ENCODE measurements at regions not wholly inside any gene's neighbourhood (a gene's known extent, or its start where the extent isn't known, plus 50 kb on each side); places are given as distances from the start of the nearest gene placed in this dataset.
A peak's percentile ranks its signal among the peaks of the same experiment; 100 is the strongest.

GRCh38 chr6:44732243-44732642 is 344.7 kb downstream of the CDC5L start:
- H3K4me3 ChIP-seq (ENCODE audit: low read depth, low read length), result no peak overlapping the region
- ChIA-PET POLR2A (no interaction called here), CTCF (no interaction called here)
- TF ChIP-seq, protein P1, sequence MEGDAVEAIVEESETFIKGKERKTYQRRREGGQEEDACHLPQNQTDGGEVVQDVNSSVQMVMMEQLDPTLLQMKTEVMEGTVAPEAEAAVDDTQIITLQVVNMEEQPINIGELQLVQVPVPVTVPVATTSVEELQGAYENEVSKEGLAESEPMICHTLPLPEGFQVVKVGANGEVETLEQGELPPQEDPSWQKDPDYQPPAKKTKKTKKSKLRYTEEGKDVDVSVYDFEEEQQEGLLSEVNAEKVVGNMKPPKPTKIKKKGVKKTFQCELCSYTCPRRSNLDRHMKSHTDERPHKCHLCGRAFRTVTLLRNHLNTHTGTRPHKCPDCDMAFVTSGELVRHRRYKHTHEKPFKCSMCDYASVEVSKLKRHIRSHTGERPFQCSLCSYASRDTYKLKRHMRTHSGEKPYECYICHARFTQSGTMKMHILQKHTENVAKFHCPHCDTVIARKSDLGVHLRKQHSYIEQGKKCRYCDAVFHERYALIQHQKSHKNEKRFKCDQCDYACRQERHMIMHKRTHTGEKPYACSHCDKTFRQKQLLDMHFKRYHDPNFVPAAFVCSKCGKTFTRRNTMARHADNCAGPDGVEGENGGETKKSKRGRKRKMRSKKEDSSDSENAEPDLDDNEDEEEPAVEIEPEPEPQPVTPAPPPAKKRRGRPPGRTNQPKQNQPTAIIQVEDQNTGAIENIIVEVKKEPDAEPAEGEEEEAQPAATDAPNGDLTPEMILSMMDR (IDR thresholded peaks at IDR 0.05; ENCODE audit: insufficient read depth, low read length, missing control alignments), result no peak
- no peak for DNase-seq (ENCODE audit: low read depth, low spot score)

DNA sequence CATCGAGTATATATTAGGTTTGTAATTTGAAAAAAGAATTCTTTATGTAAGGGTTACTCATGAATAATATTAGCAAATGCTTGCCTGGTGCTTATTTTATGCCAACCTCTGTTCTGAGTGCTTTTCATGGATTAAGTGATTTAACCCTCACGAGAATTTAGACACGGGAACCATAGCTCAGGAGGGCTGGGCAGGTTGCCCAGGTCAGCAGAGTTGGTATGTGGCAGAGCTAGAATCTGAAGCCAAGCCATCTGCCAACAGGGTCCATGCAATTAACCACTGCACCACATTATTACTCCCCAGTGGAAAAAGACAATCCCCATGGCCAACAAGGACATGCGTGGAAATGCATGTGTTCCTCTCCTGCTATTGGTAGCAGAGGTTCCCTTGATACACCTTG is 345.6 kb downstream of the CDC5L start:
- no peak overlapping the region for H3K4me3 ChIP-seq (ENCODE audit: low read depth, low read length)
- TF ChIP-seq, protein P1 (IDR thresholded peaks at IDR 0.05; ENCODE audit: insufficient read depth, low read length, missing control alignments), result no peak
- ChIA-PET CTCF (no interaction called here), POLR2A (no interaction called here)
- no peak for DNase-seq (ENCODE audit: low read depth, low spot score)

GRCh38 chr6:44733868-44734267 is 346.4 kb downstream of the CDC5L start:
- DNase-seq (ENCODE audit: low read depth, low spot score), result no peak
- CTCF ChIA-PET, result no interaction called here
- TF ChIP-seq, protein P1 (IDR thresholded peaks at IDR 0.05; ENCODE audit: insufficient read depth, low read length, missing control alignments), result no peak
- no peak overlapping the region for H3K4me3 ChIP-seq (ENCODE audit: low read depth, low read length)
- POLR2A ChIA-PET, result no interaction called here

GRCh38 chr6:44734886-44735629 is 347.6 kb downstream of the CDC5L start:
- no peak for DNase-seq (ENCODE audit: low read depth, low spot score)
- H3K4me3 ChIP-seq (ENCODE audit: low read depth, low read length), result no peak overlapping the region
- ChIA-PET POLR2A (no interaction called here), CTCF (no interaction called here)
- TF ChIP-seq, protein P1 (IDR thresholded peaks at IDR 0.05; ENCODE audit: insufficient read depth, low read length, missing control alignments), result no peak

- ChIA-PET POLR2A (no interaction called here), CTCF (no interaction called here)
- DNase-seq (ENCODE audit: low read depth, low spot score), result peak; percentile 24
- TF ChIP-seq, protein P1 (IDR thresholded peaks at IDR 0.05; ENCODE audit: insufficient read depth, low read length, missing control alignments), result no peak
- H3K4me3 ChIP-seq (ENCODE audit: low read depth, low read length), result no peak overlapping the region
These were observed 348.1 kb downstream of the CDC5L start for GRCh38 chr6:44735630-44735963.

- no peak for DNase-seq (ENCODE audit: low read depth, low spot score)
- TF ChIP-seq, protein P1 (IDR thresholded peaks at IDR 0.05; ENCODE audit: insufficient read depth, low read length, missing control alignments), result no peak
- CTCF ChIA-PET, result no interaction called here
- POLR2A ChIA-PET, result no interaction called here
- H3K4me3 ChIP-seq (ENCODE audit: low read depth, low read length), result no peak overlapping the region
These were observed 349.8 kb downstream of the CDC5L start for GRCh38 chr6:44737341-44737740.

All from AG04449 (cell line).